ENCODE measurements at regions not wholly inside any gene's neighbourhood (a gene's known extent, or its start where the extent isn't known, plus 50 kb on each side); places are given as distances from the start of the nearest gene placed in this dataset.
"Not testable (repeated sequence)": the region's sequence is repeated elsewhere in the genome, so short reads cannot be mapped to it uniquely, and the experiment has no call there.

DNA sequence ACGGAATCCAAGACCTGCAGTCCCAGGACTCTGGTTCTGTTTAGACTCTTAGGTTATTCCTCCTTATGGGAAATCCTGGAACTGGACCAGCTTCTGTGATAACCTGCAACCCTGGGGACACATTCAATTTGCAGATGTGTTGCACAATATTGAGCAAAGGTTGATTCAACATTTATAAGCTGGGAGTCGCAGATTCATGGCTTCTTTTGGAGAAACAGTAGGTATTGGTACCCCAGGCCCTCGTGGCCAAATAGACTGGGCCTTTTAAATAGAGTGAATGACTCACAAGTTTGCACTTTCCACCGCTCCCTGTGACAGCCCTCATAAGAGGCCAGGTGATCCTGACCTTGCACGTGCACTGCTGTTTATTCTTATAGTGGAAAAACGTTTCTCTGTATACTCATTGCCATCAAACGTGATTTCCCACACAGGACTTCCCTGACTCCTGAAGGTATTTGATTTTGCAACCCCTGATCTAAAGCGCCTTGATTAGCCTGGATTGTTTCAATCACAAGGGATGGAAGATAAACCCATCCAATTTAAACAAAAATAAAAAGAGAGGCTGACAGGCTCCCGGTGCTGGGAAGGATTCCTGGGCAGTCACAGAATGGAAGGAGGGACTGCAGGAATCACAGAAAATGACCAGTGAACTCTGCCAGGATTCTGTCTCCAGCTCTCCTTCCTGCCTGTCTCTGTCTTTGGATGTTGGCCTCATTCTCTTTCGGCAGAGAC lies 98.0 kb downstream of the VCPKMT start:
- DNase-seq (ENCODE audit: low spot score) = no peak

DNA sequence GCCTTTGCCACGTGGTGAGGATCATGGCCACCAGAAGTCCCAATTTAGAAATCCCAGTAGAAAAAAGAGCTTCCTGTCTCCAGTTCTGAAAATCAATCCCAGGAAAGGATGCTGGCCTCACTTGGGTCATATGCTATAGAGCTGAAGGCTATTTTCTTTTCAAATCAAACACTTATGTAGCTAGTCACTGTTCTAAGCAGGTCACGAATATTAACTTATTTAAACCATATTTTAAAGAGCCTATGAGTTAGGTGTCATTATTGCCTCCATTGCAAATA lies 97.5 kb downstream of the VCPKMT start:
- no peak for DNase-seq (ENCODE audit: low spot score)

DNA sequence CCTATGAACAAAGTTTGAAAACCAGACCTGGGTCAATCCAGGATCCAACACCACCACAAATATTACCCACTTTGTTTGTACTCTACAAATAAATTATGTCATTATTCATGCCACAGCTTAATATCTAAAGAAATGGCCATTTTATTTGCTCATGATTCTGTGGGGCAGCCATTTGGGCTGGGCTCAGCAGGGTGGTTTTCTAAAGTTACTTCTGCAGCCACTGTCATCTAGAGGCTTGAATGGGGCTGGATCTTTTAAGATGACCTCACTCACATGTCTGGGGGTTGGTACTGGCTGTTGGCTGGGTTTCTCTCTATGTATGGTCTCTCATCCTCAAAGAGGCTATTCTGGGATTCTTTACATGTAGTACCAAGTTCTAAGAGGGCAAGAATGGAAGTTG lies 96.2 kb downstream of the VCPKMT start:
- DNase-seq (ENCODE audit: low spot score) = no peak

DNA sequence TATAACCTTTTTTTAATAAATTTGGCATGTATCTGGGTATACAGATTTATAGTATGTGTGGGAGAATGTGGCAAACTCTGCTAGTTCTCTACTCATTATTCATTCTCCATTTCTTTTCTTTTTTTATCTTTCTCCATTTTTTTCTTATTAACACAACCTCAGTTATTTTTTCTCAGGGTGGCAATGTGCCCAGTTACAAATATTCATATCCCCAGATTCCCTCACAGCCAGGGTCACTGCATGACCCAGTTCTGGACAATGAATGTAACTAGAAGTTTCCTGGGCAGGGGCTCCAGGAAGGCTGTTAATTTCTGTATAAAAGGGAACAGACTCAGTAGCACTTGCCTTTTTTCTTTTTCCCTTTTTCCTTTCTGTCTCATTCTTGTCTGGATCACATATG lies 95.6 kb downstream of the VCPKMT start:
- no peak for DNase-seq (ENCODE audit: low spot score)

DNA sequence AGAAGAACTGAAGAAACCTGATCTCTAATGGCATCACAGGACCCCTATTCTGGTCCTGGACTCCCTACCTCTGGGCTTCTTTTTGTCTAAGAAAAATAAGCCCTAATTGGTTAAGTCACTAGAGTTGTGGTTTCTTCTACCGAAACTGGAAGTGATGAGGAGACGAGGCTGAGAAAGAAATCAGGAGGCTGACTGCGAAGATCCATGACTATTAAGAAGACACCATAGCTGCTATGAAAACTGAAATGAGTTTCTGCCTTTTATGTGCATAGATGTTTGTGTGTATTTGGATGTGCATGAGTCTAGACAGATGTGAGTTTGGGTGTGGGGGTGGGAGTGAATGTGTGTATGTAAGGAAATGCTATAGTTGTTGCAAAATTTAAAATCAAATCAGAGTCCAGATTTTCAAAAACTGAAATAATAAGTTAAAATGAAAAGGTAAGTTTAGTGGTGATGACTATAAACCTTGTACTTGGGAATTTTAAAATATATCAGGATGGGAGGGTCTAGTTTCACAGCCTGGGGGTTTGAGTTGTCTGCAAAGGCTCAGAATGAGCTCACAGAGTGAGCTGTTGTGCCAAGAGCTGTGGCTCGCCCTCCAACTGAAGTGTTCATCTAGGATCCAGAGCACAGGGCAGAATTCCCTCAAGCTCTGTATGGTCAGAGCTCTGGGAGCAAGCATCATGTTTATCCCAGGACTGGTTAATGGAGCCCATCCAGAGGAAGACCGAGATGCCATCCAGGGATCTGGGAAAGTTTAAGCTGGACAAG lies 94.9 kb downstream of the VCPKMT start:
- no peak for DNase-seq (ENCODE audit: low spot score)

DNA sequence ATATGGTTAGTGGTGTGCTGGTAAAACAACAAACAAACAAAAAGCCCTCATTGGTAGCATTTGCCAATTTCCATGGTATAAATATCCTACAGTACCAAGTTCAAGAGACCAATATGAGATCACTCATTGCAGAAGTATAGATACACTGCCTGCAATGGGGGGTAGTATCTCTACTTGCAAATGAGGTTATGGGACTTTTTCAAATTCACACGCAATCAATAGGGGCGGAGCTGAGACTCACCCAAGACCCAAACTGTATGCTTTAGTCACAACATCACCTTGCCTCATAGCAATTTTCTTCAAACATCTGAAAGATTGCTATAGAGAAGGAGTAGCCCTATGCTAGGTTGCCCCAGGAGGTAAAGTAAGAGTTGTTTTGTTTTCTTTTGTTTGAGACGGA lies 93.7 kb downstream of the VCPKMT start:
- no peak for DNase-seq (ENCODE audit: low spot score)

DNA sequence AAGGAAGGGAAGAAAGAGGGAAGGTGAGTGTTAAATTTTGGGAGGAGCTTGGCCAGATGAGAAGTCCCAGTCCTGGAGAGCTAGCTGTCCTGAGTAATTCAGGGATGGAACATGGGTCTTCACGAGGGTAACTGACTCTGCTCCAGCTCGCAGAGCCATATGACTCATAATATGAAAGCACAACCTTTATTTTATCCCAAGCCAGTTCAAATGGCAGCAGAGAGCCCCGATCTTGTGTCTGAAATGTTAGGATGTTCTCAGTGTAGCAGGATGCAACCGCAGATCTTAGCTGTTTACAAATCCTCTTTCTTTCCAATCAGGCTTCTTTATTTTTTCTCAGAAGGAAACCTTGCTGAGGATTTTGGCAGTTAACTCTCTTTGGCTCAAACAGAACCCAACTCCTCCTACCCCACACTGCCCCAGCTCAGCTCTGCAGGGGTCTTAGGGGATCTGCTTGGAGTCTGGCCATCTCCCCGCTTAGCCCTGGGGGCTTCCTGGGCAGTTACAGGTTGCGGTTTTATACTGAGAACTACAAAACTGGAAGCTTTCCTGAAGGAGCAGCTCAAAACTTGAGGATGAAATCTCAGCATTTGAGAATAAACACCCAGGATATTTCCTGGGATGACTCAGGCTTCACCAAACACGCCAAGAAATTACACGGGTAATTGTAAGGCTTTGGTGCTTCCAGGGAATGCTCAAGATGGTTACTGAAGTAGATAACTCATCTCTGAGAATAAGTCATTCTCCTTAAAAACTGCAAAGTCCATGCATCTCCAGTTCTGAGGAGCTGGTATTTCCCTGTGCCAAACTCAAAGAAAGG lies 92.5 kb downstream of the VCPKMT start:
- peak; percentile 63 for DNase-seq (ENCODE audit: low spot score)

DNA sequence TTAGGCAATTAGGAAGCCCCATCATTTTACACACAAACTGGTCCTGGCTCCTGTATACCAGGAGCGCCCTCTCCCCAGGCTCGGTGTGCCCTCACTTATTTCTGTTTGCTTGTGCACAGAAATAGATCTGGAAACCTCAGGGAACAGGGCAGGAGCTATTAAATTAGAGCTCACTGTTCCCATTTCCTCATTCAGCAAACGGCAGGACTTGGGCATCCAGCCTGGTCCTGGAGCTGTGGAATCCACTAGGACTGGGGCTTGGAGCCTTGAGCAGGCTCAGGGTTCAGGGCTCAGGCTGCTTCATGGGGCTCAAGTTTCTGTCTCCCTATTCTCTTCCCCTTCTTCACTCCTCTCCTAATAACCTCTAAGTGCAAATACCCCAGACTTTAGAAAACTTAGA lies 91.3 kb downstream of the VCPKMT start:
- DNase-seq (ENCODE audit: low spot score) = no peak

DNA sequence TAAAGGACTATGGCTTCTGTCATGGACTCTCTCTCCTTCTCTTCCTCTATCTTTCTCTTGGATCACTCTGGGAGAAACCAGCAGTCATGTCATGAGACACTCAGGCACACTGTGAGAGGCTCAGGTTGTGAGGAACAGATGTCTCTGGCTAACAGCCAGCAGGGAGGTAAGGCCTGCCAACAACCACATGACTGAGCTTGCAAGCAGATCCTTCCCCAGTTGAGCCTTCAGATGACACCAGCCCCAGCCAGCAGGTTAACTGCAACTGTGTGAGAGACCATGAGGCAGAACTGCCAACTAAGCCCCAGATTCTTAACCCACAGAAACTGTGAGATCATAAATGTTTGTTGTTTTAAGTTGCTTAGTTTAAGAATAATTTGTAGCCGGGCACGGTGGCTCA lies 90.6 kb downstream of the VCPKMT start:
- DNase-seq (ENCODE audit: low spot score) = no peak

DNA sequence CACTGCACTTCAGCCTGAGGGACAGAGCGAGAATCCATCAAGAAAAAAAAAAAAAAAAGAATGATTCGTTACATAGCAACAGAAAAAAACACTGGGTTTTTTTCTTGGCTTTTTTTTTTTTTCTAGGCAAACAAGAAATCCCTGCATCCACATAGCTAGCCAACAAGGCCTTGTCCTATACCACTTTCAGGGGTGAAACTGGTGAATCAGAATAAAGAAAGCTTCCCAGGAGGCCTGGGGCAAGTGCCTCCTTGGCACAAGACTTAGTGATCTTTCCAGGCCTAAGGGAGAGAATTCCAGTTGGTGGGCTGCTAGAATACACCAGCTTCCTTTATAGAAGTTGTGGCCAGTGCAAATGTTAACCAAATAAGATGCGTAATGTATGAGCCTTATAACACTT lies 90.0 kb downstream of the VCPKMT start:
- no peak for DNase-seq (ENCODE audit: low spot score)

DNA sequence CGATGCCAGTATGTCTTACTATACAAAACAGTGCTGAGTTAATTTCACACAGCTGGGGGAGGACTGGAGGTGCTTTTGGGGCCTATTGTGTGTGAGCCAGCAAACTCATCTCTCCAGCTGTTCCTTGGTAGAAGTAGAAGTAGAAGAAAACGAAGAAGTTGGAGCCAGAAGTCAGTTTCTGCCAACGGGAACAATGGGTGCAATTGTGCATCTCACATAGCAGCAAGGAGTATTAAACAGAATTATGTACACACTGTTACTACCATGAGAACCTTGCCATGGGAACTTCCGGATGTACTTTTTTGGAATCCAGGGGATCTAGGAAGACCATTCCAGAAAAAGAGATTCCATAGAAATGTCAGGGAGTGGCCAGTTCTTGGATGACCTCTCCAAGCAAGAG lies 88.6 kb downstream of the VCPKMT start:
- peak; percentile 75 for DNase-seq (ENCODE audit: low spot score)

DNA sequence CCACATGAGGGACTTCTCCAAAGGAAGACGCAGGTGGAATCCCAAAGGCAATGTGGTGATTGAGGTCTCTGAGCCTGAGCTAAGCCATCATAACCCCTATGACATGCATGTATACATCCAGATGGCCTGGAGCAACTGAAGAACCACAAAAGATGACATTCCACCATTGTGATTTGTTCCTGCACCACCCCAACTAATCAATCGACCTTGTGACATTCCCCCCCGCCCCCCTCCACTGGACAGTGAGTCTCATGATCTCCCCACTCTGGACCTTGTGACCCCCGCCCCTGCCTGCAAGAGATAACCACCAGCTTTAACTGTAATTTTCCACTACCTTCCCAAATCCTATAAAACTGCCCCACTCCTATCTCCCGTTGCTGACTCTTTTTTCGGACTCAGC lies 87.9 kb downstream of the VCPKMT start:
- no peak for DNase-seq (ENCODE audit: low spot score)

DNA sequence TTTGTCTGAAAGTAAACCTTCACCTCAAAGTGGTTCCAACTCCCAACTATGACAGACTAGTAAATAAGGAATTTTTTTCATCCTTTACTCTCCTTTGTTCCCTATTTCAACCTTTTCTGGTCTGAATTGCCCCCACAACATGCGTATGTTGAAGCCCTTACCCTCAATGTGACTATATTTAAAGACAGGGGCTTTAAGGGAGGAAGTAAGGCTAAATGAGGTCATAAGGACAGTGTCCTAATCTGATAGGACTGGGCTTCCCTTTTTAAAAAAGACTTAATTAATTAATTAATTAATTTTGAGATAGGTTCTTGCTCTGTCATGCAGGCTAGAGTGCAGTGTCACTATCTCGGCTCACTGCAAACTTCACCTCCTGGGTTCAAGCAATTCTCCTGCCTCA lies 86.3 kb downstream of the VCPKMT start:
- no peak for DNase-seq (ENCODE audit: low spot score)

DNA sequence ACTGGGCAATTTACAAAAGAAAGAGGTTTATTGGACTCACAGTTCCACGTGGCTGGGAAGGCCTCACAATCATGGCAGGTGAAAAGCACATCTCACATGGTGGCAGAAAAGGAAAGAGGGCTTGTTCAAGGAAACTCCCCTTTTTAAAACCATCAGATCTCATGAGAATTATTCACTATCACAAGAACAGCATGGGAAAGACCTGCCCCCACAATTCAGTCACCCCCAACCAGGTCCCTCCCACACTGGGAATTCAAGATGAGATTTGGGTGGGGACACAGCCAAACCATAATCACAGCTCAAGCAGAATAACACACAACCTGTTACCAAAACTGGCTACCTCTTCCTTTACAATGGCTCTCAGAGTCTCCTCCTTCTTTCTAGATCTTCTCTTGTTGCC lies 85.5 kb downstream of the VCPKMT start:
- not testable (repeated sequence) for DNase-seq (ENCODE audit: low spot score)

DNA sequence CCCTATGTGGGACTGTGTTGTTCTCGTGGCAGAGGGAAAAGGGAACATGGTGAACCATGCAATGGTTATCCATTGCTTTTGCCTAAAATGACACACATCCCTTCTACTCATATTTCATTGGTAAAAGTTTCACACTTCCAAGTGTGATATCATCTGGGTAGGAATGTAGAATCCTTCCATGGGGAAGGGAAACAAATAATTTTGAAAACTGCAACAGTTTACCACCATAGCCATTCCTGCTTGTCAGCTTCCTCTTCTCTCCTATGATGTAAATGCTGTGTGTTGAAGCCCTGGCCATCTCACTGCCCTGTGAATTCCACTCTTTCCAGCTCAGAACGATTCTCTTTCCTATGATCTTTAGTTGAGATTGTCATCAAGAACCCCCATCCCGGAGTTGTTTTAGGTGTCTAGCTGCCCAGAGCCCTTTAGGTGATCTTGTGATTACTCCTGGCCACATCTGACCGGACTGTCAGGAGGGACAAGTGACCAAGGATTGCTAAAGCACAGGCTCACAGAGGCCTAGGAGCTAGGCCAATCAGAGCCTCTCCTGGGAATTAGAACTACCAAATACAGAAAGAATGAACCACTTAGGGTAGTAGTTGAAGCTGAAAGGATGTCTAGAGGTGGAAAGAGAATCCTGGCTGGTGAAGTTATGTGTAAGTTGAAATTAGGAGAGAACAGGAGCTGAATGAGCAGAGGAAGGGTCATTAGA lies 84.6 kb downstream of the VCPKMT start:
- no peak for DNase-seq (ENCODE audit: low spot score)

DNA sequence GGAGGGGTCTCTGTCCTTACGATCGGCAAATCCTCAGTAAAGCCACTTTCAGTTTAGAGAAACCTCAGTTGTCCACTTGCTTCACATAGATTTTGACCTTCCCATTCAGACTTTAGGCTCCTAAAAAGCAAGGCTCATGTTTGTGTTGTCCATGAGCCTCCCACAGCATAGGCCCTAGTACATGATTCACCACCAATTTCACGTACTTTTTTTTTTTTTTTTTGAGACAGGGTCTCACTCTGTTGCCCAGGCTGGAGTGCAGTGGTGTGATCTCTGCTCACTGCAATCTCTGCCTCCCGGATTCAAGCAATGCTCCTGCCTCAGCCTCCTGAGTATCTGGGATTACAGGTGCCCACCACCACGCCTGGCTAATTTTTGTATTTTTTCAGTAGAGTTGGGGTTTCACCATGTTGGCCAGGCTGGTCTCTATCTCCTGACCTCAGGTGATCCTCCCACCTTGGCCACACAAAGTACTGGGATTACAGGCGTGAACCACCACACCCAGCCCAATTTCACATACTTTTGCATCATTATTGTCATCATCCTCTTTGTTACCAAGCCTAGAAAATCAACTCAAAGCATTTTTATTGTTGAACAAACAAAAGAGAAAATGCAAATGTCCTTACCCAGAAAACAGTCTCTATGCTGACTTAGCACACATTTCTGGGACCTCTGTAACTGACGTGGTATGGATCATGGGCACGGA lies 83.8 kb downstream of the VCPKMT start:
- DNase-seq (ENCODE audit: low spot score) = not testable (repeated sequence)

DNA sequence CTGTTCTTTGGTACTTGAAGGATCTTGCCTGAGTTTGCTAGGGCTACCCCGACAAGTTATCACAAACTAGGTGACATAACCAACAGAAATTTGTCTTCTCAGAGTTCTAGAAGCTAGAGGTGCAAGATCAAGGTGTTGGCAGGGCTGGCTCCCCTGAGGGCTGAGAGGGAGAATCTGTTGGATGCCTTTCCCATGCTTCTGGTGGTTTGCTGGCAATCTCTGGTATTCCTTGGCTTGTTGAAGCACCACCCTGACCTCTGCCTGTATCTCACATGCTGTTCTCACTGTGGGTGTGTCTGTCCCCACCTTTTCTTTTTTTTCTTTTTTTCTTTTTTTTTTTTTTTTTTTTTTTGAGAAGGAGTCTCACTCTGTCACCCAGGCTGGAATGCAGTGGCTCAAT lies 81.2 kb downstream of the VCPKMT start:
- DNase-seq (ENCODE audit: low spot score) = no peak

DNA sequence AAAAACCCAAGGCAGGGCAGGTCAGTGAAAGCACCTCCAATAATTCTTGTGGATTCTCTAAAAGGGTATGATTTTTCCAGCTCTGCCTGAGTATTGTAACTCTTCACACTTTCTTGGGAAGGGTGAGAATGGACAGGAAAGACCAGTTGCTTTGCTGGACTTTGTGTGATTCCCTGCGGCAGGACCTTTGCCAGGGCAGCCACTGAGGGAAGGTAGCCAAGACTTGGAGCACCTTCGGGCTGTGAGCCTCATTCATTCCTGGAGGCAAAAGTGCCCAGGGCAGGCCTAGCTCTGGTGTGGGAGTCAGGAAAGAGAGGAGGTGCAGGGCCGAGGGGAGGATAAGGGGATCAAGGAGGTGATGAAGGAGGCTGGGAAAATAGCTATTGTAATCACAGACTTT lies 80.2 kb downstream of the VCPKMT start:
- DNase-seq (ENCODE audit: low spot score) = no peak

DNA sequence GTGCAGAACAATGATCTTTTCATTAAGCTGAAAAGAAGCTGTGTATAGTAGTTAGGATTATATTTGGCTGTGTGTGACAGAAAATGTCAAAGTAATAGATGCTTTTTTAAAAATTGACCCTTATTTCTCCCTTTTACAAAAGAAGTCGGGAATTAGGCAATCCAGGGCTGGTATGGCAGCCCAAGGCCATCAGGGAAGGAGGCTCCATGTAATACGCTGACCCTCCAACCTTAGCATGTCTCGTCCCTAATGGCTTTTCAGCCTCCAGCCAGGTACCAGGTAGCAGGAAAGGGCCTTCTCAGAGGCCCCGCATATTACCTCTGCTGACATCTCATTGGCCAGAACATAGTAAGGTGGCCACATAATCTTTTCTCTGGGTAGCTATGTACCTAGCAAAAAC lies 79.7 kb downstream of the VCPKMT start:
- DNase-seq (ENCODE audit: low spot score) = no peak

DNA sequence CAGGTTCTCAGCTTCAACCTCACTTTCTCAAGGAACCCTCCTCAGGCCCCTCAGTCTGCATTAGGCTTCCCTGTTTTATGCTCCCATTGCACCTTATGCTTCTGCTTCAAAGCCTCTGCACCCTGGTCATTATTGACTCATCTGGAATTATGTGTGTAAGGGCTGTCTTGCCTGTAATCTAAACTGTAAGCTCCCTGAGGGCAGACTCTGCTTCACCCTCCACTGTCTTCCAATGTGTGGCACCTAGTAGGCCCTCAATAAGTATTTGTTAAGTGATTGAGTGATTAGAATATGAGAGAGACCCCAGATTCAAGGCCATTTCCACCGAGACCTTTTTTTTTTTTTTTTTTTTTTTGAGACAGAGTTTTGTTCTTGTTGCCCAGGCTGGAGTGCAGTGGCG lies 79.1 kb downstream of the VCPKMT start:
- no peak for DNase-seq (ENCODE audit: low spot score)

DNA sequence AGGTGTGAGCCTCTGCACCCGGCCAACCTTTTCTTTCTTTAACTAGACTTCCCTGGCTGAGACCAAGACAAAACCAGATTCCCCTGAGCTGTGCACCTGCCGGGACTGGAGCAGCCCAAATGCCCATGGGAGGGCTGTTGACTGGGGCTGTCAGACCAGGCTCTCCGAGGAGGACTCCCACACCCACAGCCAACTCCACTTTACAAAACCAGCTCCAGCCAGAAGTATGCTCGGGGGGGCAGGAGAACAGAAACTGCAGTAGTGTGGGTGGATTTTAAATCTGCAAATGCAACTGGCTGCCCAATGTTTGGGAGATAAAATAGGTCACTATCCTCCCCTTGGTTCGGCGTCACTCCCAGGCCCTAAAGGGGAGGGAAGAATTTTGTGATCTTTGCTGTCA lies 78.5 kb downstream of the VCPKMT start:
- DNase-seq (ENCODE audit: low spot score) = no peak
